ENCODE measurements at regions not wholly inside any gene's neighbourhood (a gene's known extent, or its start where the extent isn't known, plus 50 kb on each side); places are given as distances from the start of the nearest gene placed in this dataset.

- TF ChIP-seq CTCF (IDR thresholded peaks at IDR 0.05): no peak
- no peak for TF ChIP-seq POLR2A (IDR thresholded peaks at IDR 0.05)
These were observed 1312.7 kb upstream of the ACO1 start for GRCh38 chr9:31071606-31072286.

Measured in prostate gland (tissue), 2 donors.